Ishikawa (cell line): ENCODE measurements at regions not wholly inside any gene's neighbourhood (a gene's known extent, or its start where the extent isn't known, plus 50 kb on each side); places are given as distances from the start of the nearest gene placed in this dataset.

ENCODE experiments used
- CEBPB ChIP-seq: IDR thresholded peaks from 2 replicates; pipeline ENCODE4 v1.6.1; 2012
- CREB1 ChIP-seq: IDR thresholded peaks from 2 replicates; pipeline ENCODE4 v1.6.1; 2012; ENCODE audit warnings: low read depth
- EGR1 ChIP-seq: IDR thresholded peaks from 2 replicates; pipeline ENCODE4 v1.6.1; 2012
- EP300 ChIP-seq: IDR thresholded peaks from 2 replicates; pipeline ENCODE4 v1.6.1; 2012; ENCODE audit warnings: borderline replicate concordance
- FOXM1 ChIP-seq: IDR thresholded peaks from 2 replicates; pipeline ENCODE4 v1.6.1; 2012; ENCODE audit warnings: low read depth, borderline replicate concordance
- RAD21 ChIP-seq: IDR thresholded peaks from 2 replicates; pipeline ENCODE4 v1.6.1; 2012; ENCODE audit warnings: low read depth
- REST ChIP-seq: IDR thresholded peaks from 2 replicates; pipeline ENCODE4 v1.6.1; 2012; ENCODE audit warnings: low read depth, mild to moderate bottlenecking
- TAF1 ChIP-seq: IDR thresholded peaks from 2 replicates; pipeline ENCODE4 v1.6.1; 2012; ENCODE audit warnings: low read depth, mild to moderate bottlenecking
- TCF12 ChIP-seq: IDR thresholded peaks from 2 replicates; pipeline ENCODE4 v1.6.1; 2012; ENCODE audit warnings: low read depth
- TEAD4 ChIP-seq: IDR thresholded peaks from 2 replicates; pipeline ENCODE4 v1.6.1; 2012
- USF1 ChIP-seq: IDR thresholded peaks from 2 replicates; pipeline ENCODE4 v1.6.1; 2012
- TF ChIP-seq, protein P1 (sequence below): IDR thresholded peaks from 2 replicates; pipeline ENCODE4 v1.6.1; 2012

DNA sequence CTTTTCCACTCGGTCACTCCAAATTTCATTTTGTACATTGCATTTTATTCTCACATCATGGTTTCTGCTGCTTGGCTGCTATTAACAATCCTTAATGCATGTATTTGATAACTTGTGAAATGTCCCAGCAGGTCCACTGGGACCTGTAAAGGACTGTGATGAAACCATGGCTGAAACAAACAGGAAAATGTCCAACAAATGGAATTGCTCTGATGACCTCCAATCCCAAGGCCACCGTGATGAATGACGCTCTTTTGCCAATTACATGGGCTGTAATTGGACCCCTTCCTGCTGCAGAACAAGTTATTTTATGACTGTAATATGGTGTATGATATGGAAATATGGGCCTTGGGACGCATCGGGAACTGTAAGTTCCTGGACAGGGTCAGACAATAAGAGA, 224.2 kb upstream of the CXCR4 start:
- TF ChIP-seq, protein P1, sequence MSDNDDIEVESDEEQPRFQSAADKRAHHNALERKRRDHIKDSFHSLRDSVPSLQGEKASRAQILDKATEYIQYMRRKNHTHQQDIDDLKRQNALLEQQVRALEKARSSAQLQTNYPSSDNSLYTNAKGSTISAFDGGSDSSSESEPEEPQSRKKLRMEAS, result no peak
- TF ChIP-seq CREB1 (no peak), EP300 (no peak), EGR1 (no peak), TEAD4 (no peak), FOXM1 (no peak), TAF1 (no peak), RAD21 (no peak), USF1 (no peak), REST (no peak), CEBPB (no peak), TCF12 (no peak)
